IMR-90 (cell line): ENCODE measurements at regions not wholly inside any gene's neighbourhood (a gene's known extent, or its start where the extent isn't known, plus 50 kb on each side); places are given as distances from the start of the nearest gene placed in this dataset.

Experiments used
- ATAC-seq: fragments of 200-7000 bp; cut with Tn5 transposase; 2 replicates; pipeline ENCODE4 v1.9.1; 2020; ENCODE audit warnings: low read depth, mild to moderate bottlenecking, moderate library complexity
- BruUV-seq: library from RNA; stranded (reverse); fragments of 400-500 nt; replicated peaks from 2 replicates; lab custom pipeline; 2021; lab: Mats Ljungman, UMichigan
- CTCF ChIA-PET: fragments of 300-600 bp; formaldehyde crosslinking; extraction: SDS; loops from one replicate; lab custom pipeline; 2021; ENCODE audit warnings: antibody characterized with exemption; lab: Yijun Ruan, JAX
- POLR2A ChIA-PET: fragments of 300-600 bp; sonication (Branson Sonifier 250); formaldehyde crosslinking; loops from one replicate; lab custom pipeline; 2022; ENCODE audit warnings: antibody characterized with exemption; ENCODE audit not compliant: unreplicated experiment; lab: Charles Lee
- DNase-seq: peaks from one replicate; pipeline ENCODE4 v3.0.0; 2013
- H2AFZ ChIP-seq: replicated peaks from 2 replicates; pipeline ENCODE3; 2013; ENCODE audit warnings: low read length, mild to moderate bottlenecking; ENCODE audit not compliant: poor library complexity
- H2AK5ac ChIP-seq: 2 replicates; pipeline ENCODE4 v1.6.1; 2013; ENCODE audit warnings: low read depth, low read length, inconsistent platforms
- H2AK9ac ChIP-seq: replicated peaks from 2 replicates; pipeline ENCODE3; 2013; ENCODE audit warnings: mild to moderate bottlenecking, low read depth, low read length, moderate library complexity; ENCODE audit not compliant: poor library complexity
- H2BK120ac ChIP-seq: 2 replicates; pipeline ENCODE4 v1.6.1; 2013; ENCODE audit warnings: low read depth, low read length, inconsistent platforms
- H2BK15ac ChIP-seq: 3 replicates; pipeline ENCODE4 v1.6.1; 2013; ENCODE audit warnings: low read depth, low read length, inconsistent platforms
- H2BK20ac ChIP-seq: 2 replicates; pipeline ENCODE4 v1.6.1; 2013; ENCODE audit warnings: low read depth, mild to moderate bottlenecking, inconsistent platforms, low read length, moderate library complexity
- H2BK5ac ChIP-seq: 2 replicates; pipeline ENCODE4 v1.6.1; 2013; ENCODE audit warnings: mild to moderate bottlenecking, low read depth, low read length, inconsistent platforms; ENCODE audit not compliant: poor library complexity, severe bottlenecking
- H3K14ac ChIP-seq: replicated peaks from 2 replicates; pipeline ENCODE4 v1.6.1; 2013; ENCODE audit warnings: low read depth, low read length, inconsistent platforms
- H3K18ac ChIP-seq: 2 replicates; pipeline ENCODE4 v1.6.1; 2013; ENCODE audit warnings: low read depth, low read length, control low read depth
- H3K23ac ChIP-seq: 2 replicates; pipeline ENCODE4 v1.6.1; 2013; ENCODE audit warnings: low read depth, low read length, inconsistent platforms
- H3K27ac ChIP-seq: 2 replicates; pipeline ENCODE4 v1.5.1; 2013; ENCODE audit warnings: mild to moderate bottlenecking, control low read depth, low read length; ENCODE audit not compliant: insufficient read depth
- H3K27me3 ChIP-seq: 2 replicates; pipeline ENCODE4 v1.6.1; 2013; ENCODE audit warnings: low read length; ENCODE audit not compliant: control insufficient read depth, insufficient read depth
- H3K36me3 ChIP-seq: 2 replicates; pipeline ENCODE4 v1.6.1; 2013; ENCODE audit warnings: low read length, mixed read lengths; ENCODE audit not compliant: control insufficient read depth, insufficient read depth
- H3K4ac ChIP-seq: 2 replicates; pipeline ENCODE4 v1.6.1; 2013; ENCODE audit warnings: low read depth, low read length, inconsistent platforms
- H3K4me1 ChIP-seq: 2 replicates; pipeline ENCODE4 v1.6.1; 2013; ENCODE audit warnings: low read length, mixed read lengths; ENCODE audit not compliant: control insufficient read depth, insufficient read depth
- H3K4me2 ChIP-seq: 2 replicates; pipeline ENCODE4 v1.6.1; 2013; ENCODE audit warnings: low read depth, mild to moderate bottlenecking, control low read depth, low read length, moderate library complexity
- H3K4me3 ChIP-seq: 2 replicates; pipeline ENCODE4 v1.5.1; 2013; ENCODE audit warnings: low read depth, mild to moderate bottlenecking, control low read depth, low read length, moderate library complexity; ENCODE audit not compliant: insufficient read depth
- H3K56ac ChIP-seq: 2 replicates; pipeline ENCODE4 v1.6.1; 2013; ENCODE audit warnings: low read length, inconsistent platforms; ENCODE audit not compliant: insufficient read depth; ENCODE audit errors: extremely low read depth
- H3K79me1 ChIP-seq, 2 experiments: 2 replicates each; pipeline ENCODE4 v1.6.1; 2013; ENCODE audit warnings: low read length in 2 of 2, inconsistent platforms in 1 of 2, low read depth in 1 of 2
- H3K9ac ChIP-seq: 2 replicates; pipeline ENCODE4 v1.6.1; 2013; ENCODE audit warnings: low read depth, low read length, control low read depth
- H3K9me1 ChIP-seq: 2 replicates; pipeline ENCODE4 v1.6.1; 2013; ENCODE audit warnings: low read length, inconsistent platforms; ENCODE audit not compliant: insufficient read depth
- H3K9me3 ChIP-seq: 2 replicates; pipeline ENCODE4 v1.6.1; 2013; ENCODE audit warnings: low read length; ENCODE audit not compliant: control insufficient read depth, insufficient read depth
- H4K20me1 ChIP-seq: 2 replicates; pipeline ENCODE4 v1.6.1; 2013; ENCODE audit warnings: low read length, inconsistent platforms; ENCODE audit not compliant: insufficient read depth
- H4K5ac ChIP-seq: 2 replicates; pipeline ENCODE4 v1.6.1; 2013; ENCODE audit warnings: mild to moderate bottlenecking, low read depth, low read length, control low read depth
- H4K8ac ChIP-seq, 2 experiments: 2 replicates each; pipeline ENCODE4 v1.6.1; 2013; ENCODE audit warnings: low read depth in 2 of 2, low read length in 2 of 2, control low read depth in 1 of 2, inconsistent platforms in 1 of 2
- H4K91ac ChIP-seq: 2 replicates; pipeline ENCODE4 v1.6.1; 2013; ENCODE audit warnings: low read depth, low read length, inconsistent platforms; ENCODE audit not compliant: insufficient read depth
- MAZ ChIP-seq: IDR thresholded peaks from 2 replicates; pipeline ENCODE4 v1.6.1; 2012; ENCODE audit warnings: low read depth, mild to moderate bottlenecking, low read length, improper control_type of control experiment, moderate library complexity, borderline replicate concordance
- POLR2A ChIP-seq: IDR thresholded peaks from 2 replicates; pipeline ENCODE4 v1.6.1; 2012; ENCODE audit warnings: mild to moderate bottlenecking, low read depth, low read length
- RAD21 ChIP-seq: IDR thresholded peaks from 2 replicates; pipeline ENCODE4 v1.6.1; 2012; ENCODE audit warnings: low read length, improper control_type of control experiment
- WGBS, 2 experiments: methylation state at CpG; one replicate each; pipeline versions ENCODE4 v1.1.5 to v1.1.7; 2013; ENCODE audit warnings: missing lambda C conversion rate in 2 of 2; ENCODE audit not compliant: insufficient read length in 1 of 2; ENCODE audit errors: extremely low coverage in 2 of 2; 5-methylcytosine and 5-hydroxymethylcytosine counted together
- dilution Hi-C: fragments of 300-500 bp; cut with HindIII; formaldehyde crosslinking; loops from one replicate; pipeline ENCODE4 v1.14.3; 2018; ENCODE audit warnings: low sequenced_read_pairs; ENCODE audit not compliant: unreplicated experiment
- in situ Hi-C: fragments of 300-500 bp; cut with MboI; formaldehyde crosslinking; loops from 3 replicates; pipeline ENCODE4 v1.14.3; 2019; ENCODE audit warnings: low sequenced_read_pairs, inconsistent platforms, mixed read lengths
- intact Hi-C: fragments of 100-400 bp; cut with micrococcal nuclease; formaldehyde crosslinking; loops from 2 replicates; pipeline ENCODE4 v1.10.0; 2022
- TF ChIP-seq, protein P1 (sequence below): conservative IDR thresholded peaks from 2 replicates; pipeline ENCODE4 v1.5.1; 2012; ENCODE audit warnings: mild to moderate bottlenecking, low read depth, low read length, improper control_type of control experiment
- TF ChIP-seq, protein P2 (sequence below): fragments of 150-350 bp; IDR thresholded peaks from 2 replicates; pipeline ENCODE4 v1.6.1; 2016; ENCODE audit warnings: low read depth, mild to moderate bottlenecking, low read length, moderate library complexity, borderline replicate concordance

DNA sequence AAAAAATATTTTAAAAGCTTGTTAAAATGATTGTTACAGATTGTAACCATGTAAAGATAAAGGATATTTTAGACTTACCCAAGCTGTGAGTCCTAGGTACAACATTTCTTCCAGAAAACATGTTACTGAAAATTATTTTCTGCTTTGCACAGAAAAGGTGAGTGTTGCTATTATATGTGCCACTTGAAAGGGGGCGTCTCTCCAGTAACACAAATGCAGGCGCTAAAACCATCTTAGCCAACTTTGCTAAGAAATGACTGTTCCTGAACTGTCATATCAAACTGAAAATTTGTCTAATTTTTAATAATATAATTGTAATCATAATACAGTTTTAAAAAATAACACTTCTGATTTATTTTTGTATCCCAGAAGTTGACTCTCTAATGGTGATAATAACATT lies 75.6 kb upstream of the KRAS start:
- no peak overlapping the region for H3K18ac ChIP-seq
- WGBS, 2 experiments, result no CpG with 5 or more reads among the region's 2 CpGs
- H3K14ac ChIP-seq, result no peak overlapping the region
- dilution Hi-C loops, result no loop called here
- H2BK20ac ChIP-seq, result no peak overlapping the region
- H3K27ac ChIP-seq, result no peak overlapping the region
- TF ChIP-seq, protein P1, sequence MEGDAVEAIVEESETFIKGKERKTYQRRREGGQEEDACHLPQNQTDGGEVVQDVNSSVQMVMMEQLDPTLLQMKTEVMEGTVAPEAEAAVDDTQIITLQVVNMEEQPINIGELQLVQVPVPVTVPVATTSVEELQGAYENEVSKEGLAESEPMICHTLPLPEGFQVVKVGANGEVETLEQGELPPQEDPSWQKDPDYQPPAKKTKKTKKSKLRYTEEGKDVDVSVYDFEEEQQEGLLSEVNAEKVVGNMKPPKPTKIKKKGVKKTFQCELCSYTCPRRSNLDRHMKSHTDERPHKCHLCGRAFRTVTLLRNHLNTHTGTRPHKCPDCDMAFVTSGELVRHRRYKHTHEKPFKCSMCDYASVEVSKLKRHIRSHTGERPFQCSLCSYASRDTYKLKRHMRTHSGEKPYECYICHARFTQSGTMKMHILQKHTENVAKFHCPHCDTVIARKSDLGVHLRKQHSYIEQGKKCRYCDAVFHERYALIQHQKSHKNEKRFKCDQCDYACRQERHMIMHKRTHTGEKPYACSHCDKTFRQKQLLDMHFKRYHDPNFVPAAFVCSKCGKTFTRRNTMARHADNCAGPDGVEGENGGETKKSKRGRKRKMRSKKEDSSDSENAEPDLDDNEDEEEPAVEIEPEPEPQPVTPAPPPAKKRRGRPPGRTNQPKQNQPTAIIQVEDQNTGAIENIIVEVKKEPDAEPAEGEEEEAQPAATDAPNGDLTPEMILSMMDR, result no peak
- TF ChIP-seq, protein P2, sequence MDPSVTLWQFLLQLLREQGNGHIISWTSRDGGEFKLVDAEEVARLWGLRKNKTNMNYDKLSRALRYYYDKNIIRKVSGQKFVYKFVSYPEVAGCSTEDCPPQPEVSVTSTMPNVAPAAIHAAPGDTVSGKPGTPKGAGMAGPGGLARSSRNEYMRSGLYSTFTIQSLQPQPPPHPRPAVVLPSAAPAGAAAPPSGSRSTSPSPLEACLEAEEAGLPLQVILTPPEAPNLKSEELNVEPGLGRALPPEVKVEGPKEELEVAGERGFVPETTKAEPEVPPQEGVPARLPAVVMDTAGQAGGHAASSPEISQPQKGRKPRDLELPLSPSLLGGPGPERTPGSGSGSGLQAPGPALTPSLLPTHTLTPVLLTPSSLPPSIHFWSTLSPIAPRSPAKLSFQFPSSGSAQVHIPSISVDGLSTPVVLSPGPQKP, result no peak
- TF ChIP-seq POLR2A, result no peak
- no peak for TF ChIP-seq RAD21
- TF ChIP-seq MAZ, result no peak
- no peaks in the 10 kb centered on the region for H3K36me3 ChIP-seq
- in situ Hi-C loops, result no loop called here
- H3K4ac ChIP-seq, result no peak overlapping the region
- no peak overlapping the region for H2BK5ac ChIP-seq
- H3K9me3 ChIP-seq, result no peaks in the 10 kb centered on the region
- BruUV-seq, result no TSS peak
- H3K23ac ChIP-seq, result no peak overlapping the region
- POLR2A ChIA-PET, result no interaction called here
- H2AFZ ChIP-seq, result no peak overlapping the region
- no peak overlapping the region for H2BK120ac ChIP-seq
- H2AK5ac ChIP-seq, result no peak overlapping the region
- H4K20me1 ChIP-seq, result no peaks in the 10 kb centered on the region
- H3K9me1 ChIP-seq, result no peaks in the 10 kb centered on the region
- no peak overlapping the region for H3K9ac ChIP-seq
- no peak overlapping the region for H3K4me3 ChIP-seq
- H4K5ac ChIP-seq, result no peak overlapping the region
- H3K4me2 ChIP-seq, result no peak overlapping the region
- H3K4me1 ChIP-seq, result peaks cover 3% of the 10 kb centered on the region; the same call in 1 of the 2 replicates
- H3K56ac ChIP-seq, result no peak overlapping the region
- CTCF ChIA-PET, result no interaction called here
- no peaks in the 10 kb centered on the region for H3K79me1 ChIP-seq
- H2BK15ac ChIP-seq, result no peak overlapping the region
- no peak overlapping the region for H4K91ac ChIP-seq
- DNase-seq (no peak), ATAC-seq (no peak)
- H3K27me3 ChIP-seq, result no peaks in the 10 kb centered on the region
- no peak overlapping the region for H4K8ac ChIP-seq
- no peak overlapping the region for H2AK9ac ChIP-seq
- intact Hi-C loops, result no loop called here
